Common myeloid progenitor, CD34-positive (primary cell): ENCODE measurements at regions not wholly inside any gene's neighbourhood (a gene's known extent, or its start where the extent isn't known, plus 50 kb on each side); places are given as distances from the start of the nearest gene placed in this dataset.

Experiments used
- CTCF ChIA-PET: fragments of 350-600 bp; sonication (Branson Sonifier 250); formaldehyde crosslinking; loops from one replicate; lab custom pipeline; 2021; ENCODE audit warnings: antibody characterized with exemption; lab: Charles Lee
- POLR2A ChIA-PET: fragments of 350-600 bp; sonication (Branson Sonifier 250); formaldehyde crosslinking; loops from one replicate; lab custom pipeline; 2021; ENCODE audit warnings: antibody characterized with exemption; lab: Charles Lee
- DNase-seq, 3 donors: peaks; one replicate each; pipeline versions ENCODE4 v3.0.0 to v3.0.0-alpha.2; 2013
- H3K27ac ChIP-seq, 2 experiments: 1 replicate in 1 of 2; 2 replicates in 1 of 2; pipeline ENCODE4 v1.7.0; 2013; ENCODE audit warnings: inconsistent platforms in 2 of 2, low read length in 2 of 2, mild to moderate bottlenecking in 2 of 2, low read depth in 1 of 2, moderate library complexity in 1 of 2; ENCODE audit not compliant: severe bottlenecking in 2 of 2, insufficient read depth in 1 of 2, poor library complexity in 1 of 2
- H3K27me3 ChIP-seq, 5 experiments: replicated peaks in 2 of 5; 1 replicate in 3 of 5; 2 replicates in 2 of 5; pipeline versions ENCODE4 v1.6.1 to v1.7.0; 2013; ENCODE audit warnings: low read length in 4 of 5, mild to moderate bottlenecking in 2 of 5, moderate library complexity in 2 of 5, inconsistent platforms in 1 of 5; ENCODE audit not compliant: insufficient read depth in 5 of 5, control insufficient read depth in 4 of 5
- H3K36me3 ChIP-seq, 4 experiments: 1 replicate in 2 of 4; 2 replicates in 2 of 4; pipeline versions ENCODE4 v1.6.1 to v1.7.0; 2013; ENCODE audit warnings: low read length in 3 of 4, control low read depth in 1 of 4, mild to moderate bottlenecking in 1 of 4; ENCODE audit not compliant: control insufficient read depth in 4 of 4, insufficient read depth in 4 of 4
- H3K4me1 ChIP-seq, 4 experiments: 1 replicate in 3 of 4; 2 replicates in 1 of 4; pipeline versions ENCODE4 v1.6.1 to v1.7.1; 2013; ENCODE audit warnings: low read length in 3 of 4, mild to moderate bottlenecking in 3 of 4, control low read depth in 1 of 4, inconsistent platforms in 1 of 4, moderate library complexity in 1 of 4; ENCODE audit not compliant: control insufficient read depth in 4 of 4, insufficient read depth in 4 of 4; ENCODE audit errors: control extremely low read depth in 1 of 4
- H3K4me3 ChIP-seq, 7 experiments: 1 replicate in 4 of 7; 2 replicates in 3 of 7; pipeline versions ENCODE4 v1.5.1 to v1.7.0; 2013; ENCODE audit warnings: mild to moderate bottlenecking in 7 of 7, low read length in 6 of 7, moderate library complexity in 6 of 7, inconsistent platforms in 2 of 7, low read depth in 2 of 7, control low read depth in 1 of 7; ENCODE audit not compliant: insufficient read depth in 4 of 7, control insufficient read depth in 1 of 7; ENCODE audit errors: extremely low read depth in 1 of 7
- H3K9me3 ChIP-seq, 5 experiments: 1 replicate in 4 of 5; 2 replicates in 1 of 5; pipeline versions ENCODE4 v1.6.1 to v1.7.1; 2013; ENCODE audit warnings: low read length in 4 of 5, mild to moderate bottlenecking in 2 of 5, inconsistent platforms in 1 of 5, low read depth in 1 of 5, moderate library complexity in 1 of 5; ENCODE audit not compliant: control insufficient read depth in 4 of 5, insufficient read depth in 2 of 5; ENCODE audit errors: control extremely low read depth in 1 of 5
- WGBS: methylation state at CpG from one replicate; pipeline ENCODE4 v1.1.5; 2013; ENCODE audit not compliant: insufficient coverage; 5-methylcytosine and 5-hydroxymethylcytosine counted together

DNA sequence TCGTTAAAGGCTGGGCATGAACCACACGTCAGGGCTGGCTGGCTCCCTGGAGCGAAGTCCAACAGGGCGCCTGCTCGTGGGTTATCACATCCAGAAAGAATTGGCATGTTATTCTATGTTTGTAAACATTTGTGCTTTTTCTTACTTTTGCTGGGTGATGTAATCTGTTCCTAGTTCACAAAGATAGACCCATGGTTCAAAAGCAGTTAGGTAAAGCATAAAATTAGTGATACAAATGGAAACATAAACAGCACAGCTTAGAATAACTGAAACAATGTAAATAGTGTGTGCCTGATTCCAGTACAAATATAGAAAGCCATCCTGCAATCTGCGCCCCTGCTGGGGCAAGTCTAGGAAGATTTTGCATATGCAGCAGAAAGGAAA is 184.0 kb upstream of the C1orf174 start:
- Histone ChIP-seq H3K27me3 (peaks cover 0 to 12% (median 2%) of the 10 kb centered on the region in 5 experiments), H3K4me3 (no peak overlapping the region), H3K27ac (no peak overlapping the region), H3K4me1 (no peaks in the 10 kb centered on the region), H3K9me3 (peaks cover 0 to 2% (median 0%) of the 10 kb centered on the region in 5 experiments), H3K36me3 (no peaks in the 10 kb centered on the region)
- 100% methylated on average over 4 of the region's 6 CpGs for WGBS
- DNase-seq: no peak
- POLR2A ChIA-PET: no interaction called here
- CTCF ChIA-PET: no interaction called here

DNA sequence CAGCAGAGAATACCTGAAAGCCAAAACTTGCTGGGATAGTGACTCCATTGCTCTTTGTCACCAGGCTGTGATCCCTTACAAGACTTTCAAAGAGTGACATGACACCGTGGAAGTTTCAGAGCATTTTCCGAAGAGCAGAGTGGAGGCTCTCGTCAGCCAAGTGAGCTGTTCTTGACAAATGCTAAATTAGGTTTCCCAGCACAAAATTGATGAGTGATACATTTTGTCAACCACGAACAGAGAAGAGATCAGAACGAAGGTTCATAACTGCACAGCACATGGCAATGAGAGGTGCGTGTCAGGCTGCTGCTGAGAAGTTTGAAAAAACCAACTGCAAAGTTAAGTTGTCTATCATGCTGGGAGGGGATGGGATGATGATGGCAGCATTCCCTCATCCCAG is 184.4 kb upstream of the C1orf174 start:
- DNase-seq: no peak
- ChIA-PET CTCF (no interaction called here), POLR2A (no interaction called here)
- Histone ChIP-seq H3K27me3 (peaks cover 0 to 12% (median 2%) of the 10 kb centered on the region in 5 experiments), H3K4me1 (no peaks in the 10 kb centered on the region), H3K9me3 (peaks cover 0 to 2% (median 0%) of the 10 kb centered on the region in 5 experiments), H3K27ac (no peak overlapping the region), H3K36me3 (no peaks in the 10 kb centered on the region), H3K4me3 (no peak overlapping the region)
- 93% methylated on average over 5 of the region's 6 CpGs for WGBS

DNA sequence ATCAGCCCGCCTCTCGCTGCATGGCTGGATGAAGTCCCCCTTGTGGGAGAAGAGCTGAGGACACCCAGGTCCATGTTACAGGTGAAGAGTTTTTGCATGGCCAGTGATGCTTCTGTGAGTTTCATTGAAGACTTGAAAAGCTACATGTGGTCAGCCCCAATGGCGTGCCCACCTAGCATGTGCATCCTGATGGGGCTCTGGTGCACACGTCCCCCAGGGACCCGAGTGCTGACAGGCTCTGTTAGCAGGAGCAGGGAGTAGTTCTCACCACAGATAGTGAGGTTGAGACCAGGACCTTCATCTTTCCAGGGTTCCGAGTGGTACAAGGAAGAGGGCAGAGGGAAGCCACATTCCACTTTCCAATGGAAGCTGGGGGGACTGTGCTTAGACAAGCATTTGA is 184.8 kb upstream of the C1orf174 start:
- Histone ChIP-seq H3K9me3 (peaks cover 0 to 2% (median 0%) of the 10 kb centered on the region in 5 experiments), H3K4me1 (no peaks in the 10 kb centered on the region), H3K27ac (no peak overlapping the region), H3K4me3 (no peak overlapping the region), H3K27me3 (peaks cover 0 to 12% (median 2%) of the 10 kb centered on the region in 5 experiments), H3K36me3 (no peaks in the 10 kb centered on the region)
- ChIA-PET CTCF (no interaction called here), POLR2A (no interaction called here)
- WGBS: 92% methylated on average over 6 of the region's 6 CpGs
- no peak for DNase-seq

DNA sequence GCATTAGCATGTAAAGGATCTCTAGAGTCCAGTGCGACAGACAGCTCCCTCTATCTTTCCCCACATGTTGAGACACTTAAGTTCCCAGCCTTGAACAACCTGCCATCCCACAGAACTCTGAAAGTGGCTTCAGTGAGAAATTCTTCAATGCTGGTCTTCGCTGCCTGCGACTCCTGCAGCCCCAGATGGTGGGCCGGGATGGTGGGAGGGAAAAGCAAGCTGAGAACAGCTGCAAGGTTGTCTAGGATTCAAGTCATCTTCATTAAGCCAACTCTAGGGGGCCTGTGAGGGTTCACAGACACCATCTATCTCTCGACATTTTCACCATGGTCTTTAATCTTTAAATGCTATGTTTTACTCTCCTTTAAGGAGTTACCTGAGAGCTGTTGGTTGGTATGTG is 185.5 kb upstream of the C1orf174 start:
- POLR2A ChIA-PET: no interaction called here

DNA sequence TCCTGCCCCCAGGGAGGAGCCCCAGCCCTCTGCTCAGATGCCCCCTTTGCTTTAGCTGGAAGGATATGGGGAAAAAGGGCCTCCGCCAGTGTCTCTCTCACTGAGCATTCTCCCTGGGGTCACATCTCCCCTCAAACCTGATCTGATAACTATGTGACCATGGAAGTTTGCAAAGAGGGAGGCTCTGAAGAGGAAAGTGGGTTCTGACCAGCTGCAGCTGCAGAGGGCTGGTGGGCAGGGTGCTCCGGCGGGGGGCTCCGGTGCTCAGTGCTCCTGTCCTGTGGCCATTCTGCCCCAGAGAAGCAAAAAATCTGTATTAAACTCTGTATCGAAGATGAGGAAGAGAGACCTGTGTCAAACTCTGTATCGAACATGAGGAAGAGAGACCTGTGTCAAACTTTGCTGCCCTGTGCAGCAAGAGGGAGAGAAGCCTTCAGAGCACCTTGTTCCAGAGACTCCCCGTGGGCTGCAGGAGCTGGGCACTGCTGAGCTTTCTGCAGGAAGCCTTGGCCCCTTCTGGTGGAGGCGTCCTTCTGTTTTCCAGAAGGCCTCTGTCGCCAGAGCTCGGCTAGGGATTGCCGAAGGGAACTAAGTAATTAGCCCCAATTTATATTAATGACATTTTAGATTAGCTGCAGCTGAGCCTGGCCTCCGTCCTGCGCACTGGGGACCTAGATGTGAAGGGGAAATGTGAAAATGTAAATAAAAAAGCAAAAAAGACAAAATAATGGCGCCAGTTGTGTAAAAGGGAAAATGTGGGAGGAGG is 186.2 kb upstream of the C1orf174 start:
- WGBS: 89% methylated on average over 10 of the region's 14 CpGs
- Histone ChIP-seq H3K36me3 (no peaks in the 10 kb centered on the region), H3K9me3 (peaks cover 0 to 4% (median 2%) of the 10 kb centered on the region in 5 experiments), H3K4me1 (no peaks in the 10 kb centered on the region), H3K27me3 (peaks cover 0 to 12% (median 2%) of the 10 kb centered on the region in 5 experiments), H3K27ac (no peak overlapping the region), H3K4me3 (no peak overlapping the region)
- CTCF ChIA-PET: no interaction called here
- DNase-seq: no peak
- POLR2A ChIA-PET: no interaction called here

More for the DNA sequence above, 185.5 kb upstream of the C1orf174 start:
- Histone ChIP-seq H3K4me3 (no peak overlapping the region), H3K36me3 (no peaks in the 10 kb centered on the region), H3K4me1 (no peaks in the 10 kb centered on the region), H3K9me3 (peaks cover 0 to 2% (median 0%) of the 10 kb centered on the region in 5 experiments), H3K27me3 (peaks cover 0 to 12% (median 2%) of the 10 kb centered on the region in 5 experiments), H3K27ac (no peak overlapping the region)
- CTCF ChIA-PET: no interaction called here
- 100% methylated on average over 1 of the region's 5 CpGs for WGBS
- no peak for DNase-seq

DNA sequence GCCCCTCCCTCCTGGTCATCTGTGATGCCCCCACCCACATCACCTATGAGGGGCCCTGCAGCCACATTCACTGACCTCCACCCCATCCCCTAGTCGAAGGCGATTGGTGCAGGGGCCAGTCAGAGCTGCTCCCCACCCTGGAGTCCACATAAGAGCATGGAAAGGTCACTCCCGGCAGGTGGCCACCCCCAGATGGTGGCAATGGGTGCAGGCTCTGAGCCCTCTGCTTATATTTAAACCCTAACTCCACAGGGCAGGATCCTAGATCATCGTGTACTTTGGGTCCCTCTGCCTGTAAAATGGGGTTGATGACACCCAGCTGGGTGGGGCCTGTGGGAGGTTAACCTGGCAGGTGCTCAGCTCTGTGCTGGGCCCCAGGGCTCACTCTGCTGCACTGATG is 186.8 kb upstream of the C1orf174 start:
- Histone ChIP-seq H3K9me3 (peaks cover 0 to 11% (median 6%) of the 10 kb centered on the region in 5 experiments), H3K27me3 (peaks cover 0 to 9% (median 2%) of the 10 kb centered on the region in 5 experiments), H3K4me3 (no peak overlapping the region), H3K4me1 (no peaks in the 10 kb centered on the region), H3K36me3 (no peaks in the 10 kb centered on the region), H3K27ac (no peak overlapping the region)
- 92% methylated on average over 2 of the region's 4 CpGs for WGBS
- ChIA-PET CTCF (no interaction called here), POLR2A (no interaction called here)
- DNase-seq: no peak

DNA sequence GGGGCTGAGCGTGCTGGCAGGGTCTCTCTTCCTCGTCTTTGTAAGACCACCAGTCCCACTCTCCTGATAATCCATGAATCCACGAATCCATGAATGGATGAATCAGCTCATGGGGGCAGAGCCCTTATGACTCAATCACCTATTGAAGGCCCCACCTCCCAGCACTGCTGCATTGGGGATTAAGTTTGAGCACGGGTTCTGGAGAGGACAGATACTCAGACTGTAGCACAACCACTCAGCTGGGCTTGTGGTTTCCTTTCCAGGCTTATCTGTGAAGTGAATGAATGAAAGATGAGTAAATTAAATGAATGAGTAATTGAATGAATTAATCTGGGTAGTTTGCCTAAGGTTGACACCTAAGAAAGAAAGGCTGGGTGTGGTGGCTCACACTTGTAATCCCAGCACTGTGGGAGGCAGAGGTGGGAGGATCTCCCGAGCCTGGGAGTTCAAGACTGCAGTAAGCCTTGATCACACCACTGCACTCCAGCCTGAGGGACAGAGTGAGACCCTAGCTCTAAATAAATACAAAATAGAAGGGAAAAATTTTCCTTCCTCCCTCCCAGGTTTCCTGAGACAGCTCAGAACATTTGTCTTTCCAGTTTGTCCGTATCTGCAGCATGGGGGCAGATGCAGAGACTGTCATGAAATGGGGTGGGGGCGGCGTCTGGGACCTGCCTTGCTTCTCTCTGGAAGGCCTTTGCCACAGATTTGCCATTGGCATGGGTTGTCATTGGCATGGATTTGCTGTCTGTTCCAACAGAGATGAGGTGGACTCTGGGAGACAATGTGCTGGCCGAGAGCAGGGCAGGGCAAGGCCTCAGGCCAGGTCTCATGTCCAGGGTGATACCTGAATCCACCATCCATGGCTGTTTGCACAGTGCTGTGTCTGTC is 187.7 kb upstream of the C1orf174 start:
- ChIA-PET CTCF (no interaction called here), POLR2A (no interaction called here)
- Histone ChIP-seq H3K4me1 (no peaks in the 10 kb centered on the region), H3K4me3 (no peak overlapping the region), H3K27me3 (peaks cover 0 to 9% (median 0%) of the 10 kb centered on the region in 5 experiments), H3K9me3 (peaks cover 0 to 15% (median 7%) of the 10 kb centered on the region in 5 experiments), H3K27ac (no peak overlapping the region), H3K36me3 (no peaks in the 10 kb centered on the region)
- WGBS: 86% methylated on average over 8 of the region's 9 CpGs
- no peak for DNase-seq
